Transverse colon (tissue), 4 donors: ENCODE measurements at regions not wholly inside any gene's neighbourhood (a gene's known extent, or its start where the extent isn't known, plus 50 kb on each side); places are given as distances from the start of the nearest gene placed in this dataset.
"Not testable (repeated sequence)": the region's sequence is repeated elsewhere in the genome, so short reads cannot be mapped to it uniquely, and the experiment has no call there.

ENCODE experiments used
- DNase-seq: peaks from one replicate; pipeline ENCODE4 v3.0.0-alpha.2; 2019
- H3K27ac ChIP-seq, 4 donors: fragments of 200-600 bp; sonication (generic); 2 replicates each; pipeline ENCODE4 v1.5.1; 2016 to 2018; ENCODE audit warnings: inconsistent platforms in 4 of 4
- H3K27me3 ChIP-seq: fragments of 200-600 bp; sonication (generic); 2 replicates; pipeline ENCODE4 v1.5.1; 2017; ENCODE audit warnings: inconsistent platforms
- H3K36me3 ChIP-seq, 4 donors: fragments of 200-600 bp; sonication (generic); 2 replicates each; pipeline ENCODE4 v1.5.1; 2017 to 2019; ENCODE audit warnings: inconsistent platforms in 4 of 4
- H3K4me1 ChIP-seq, 4 donors: fragments of 200-600 bp; sonication (generic); 2 replicates each; pipeline ENCODE4 v1.5.1; 2017 to 2020; ENCODE audit warnings: inconsistent platforms in 4 of 4
- H3K4me3 ChIP-seq, 4 donors: fragments of 200-600 bp; sonication (generic); 1 replicate in 1 of 4; 2 replicates in 3 of 4; pipeline versions ENCODE4 v1.5.1 to v1.6.1; 2017 to 2019; ENCODE audit warnings: inconsistent platforms in 4 of 4
- H3K9me3 ChIP-seq, 2 donors: fragments of 200-600 bp; sonication (generic); 2 replicates each; pipeline ENCODE4 v1.5.1; 2017 to 2019; ENCODE audit warnings: inconsistent platforms in 2 of 2
- EP300 ChIP-seq: sonication (generic); formaldehyde crosslinking; IDR thresholded peaks from one replicate; pipeline ENCODE4 v1.6.1; 2017; ENCODE audit warnings: antibody characterized with exemption, low read depth
- POLR2A ChIP-seq: fragments of 450-650 bp; IDR thresholded peaks from one replicate; pipeline ENCODE4 v1.6.1; 2016; ENCODE audit warnings: antibody characterized with exemption, mild to moderate bottlenecking, moderate library complexity
- POLR2AphosphoS5 ChIP-seq, 3 donors: sonication (generic); formaldehyde crosslinking; IDR thresholded peaks; one replicate each; pipeline ENCODE4 v1.6.1; 2016; ENCODE audit warnings: antibody characterized with exemption in 3 of 3
- WGBS, 2 donors: methylation state at CpG; one replicate each; pipeline ENCODE4 v1.1.5; 2018; ENCODE audit warnings: low coverage in 1 of 2; 5-methylcytosine and 5-hydroxymethylcytosine counted together
- in situ Hi-C, 4 donors: fragments of 200-750 bp; cut with MboI; loops; one replicate each; pipeline versions ENCODE4 v1.15.0 to v1.15.1; 2017; ENCODE audit warnings: low sequenced_read_pairs in 3 of 4, low pct_ligation_motif_present in 1 of 4, low pct_unique_long_range_greater_than_20kb in 1 of 4
- intact Hi-C: fragments of 100-400 bp; cut with DNase I; formaldehyde crosslinking; loops from one replicate; pipeline ENCODE4 v1.15.1; 2023; ENCODE audit warnings: low total_unique reads
- TF ChIP-seq, protein P1 (sequence below), 5 experiments: fragments of 200-600 bp in 3 of 5; fragments of 450-650 bp in 2 of 5; sonication (generic) in 3 of 5; IDR thresholded peaks; 1 replicate in 2 of 5; 2 replicates in 3 of 5; pipeline ENCODE4 v1.5.1; 2016 to 2017; ENCODE audit warnings: antibody characterized with exemption in 5 of 5, inconsistent platforms in 3 of 5, mild to moderate bottlenecking in 2 of 5, moderate library complexity in 1 of 5

DNA sequence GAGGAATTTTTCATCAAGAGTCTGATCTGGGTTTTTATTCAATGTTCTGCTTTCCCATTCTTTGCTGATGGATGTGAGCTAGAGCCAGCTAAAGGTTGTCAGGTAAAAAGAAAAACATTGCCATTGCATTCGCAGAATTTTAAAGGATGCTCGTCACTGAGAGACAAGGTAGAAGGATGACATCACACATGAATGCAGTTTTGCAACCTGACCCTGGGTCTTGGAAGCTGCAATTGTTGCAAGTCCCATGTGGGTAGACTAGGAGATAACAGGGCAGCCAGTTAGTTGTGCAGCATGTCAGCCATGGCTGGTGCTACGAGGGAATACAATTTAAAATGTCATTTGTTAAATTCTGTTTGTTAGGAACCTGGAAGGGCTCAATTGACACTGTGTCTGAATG, 73.9 kb upstream of the MXRA5 start:
- Histone ChIP-seq H3K36me3 (no peaks in the 10 kb centered on the region), H3K9me3 (no peaks in the 10 kb centered on the region), H3K27me3 (no peaks in the 10 kb centered on the region), H3K4me3 (no peak overlapping the region), H3K27ac (no peak overlapping the region), H3K4me1 (no peaks in the 10 kb centered on the region)
- DNase-seq = no peak
- TF ChIP-seq, protein P1, sequence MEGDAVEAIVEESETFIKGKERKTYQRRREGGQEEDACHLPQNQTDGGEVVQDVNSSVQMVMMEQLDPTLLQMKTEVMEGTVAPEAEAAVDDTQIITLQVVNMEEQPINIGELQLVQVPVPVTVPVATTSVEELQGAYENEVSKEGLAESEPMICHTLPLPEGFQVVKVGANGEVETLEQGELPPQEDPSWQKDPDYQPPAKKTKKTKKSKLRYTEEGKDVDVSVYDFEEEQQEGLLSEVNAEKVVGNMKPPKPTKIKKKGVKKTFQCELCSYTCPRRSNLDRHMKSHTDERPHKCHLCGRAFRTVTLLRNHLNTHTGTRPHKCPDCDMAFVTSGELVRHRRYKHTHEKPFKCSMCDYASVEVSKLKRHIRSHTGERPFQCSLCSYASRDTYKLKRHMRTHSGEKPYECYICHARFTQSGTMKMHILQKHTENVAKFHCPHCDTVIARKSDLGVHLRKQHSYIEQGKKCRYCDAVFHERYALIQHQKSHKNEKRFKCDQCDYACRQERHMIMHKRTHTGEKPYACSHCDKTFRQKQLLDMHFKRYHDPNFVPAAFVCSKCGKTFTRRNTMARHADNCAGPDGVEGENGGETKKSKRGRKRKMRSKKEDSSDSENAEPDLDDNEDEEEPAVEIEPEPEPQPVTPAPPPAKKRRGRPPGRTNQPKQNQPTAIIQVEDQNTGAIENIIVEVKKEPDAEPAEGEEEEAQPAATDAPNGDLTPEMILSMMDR (IDR thresholded peaks at IDR 0.05) = no peak
- TF ChIP-seq POLR2A (no peak), POLR2AphosphoS5 (IDR thresholded peaks at IDR 0.05) (no peak), EP300 (no peak)
- in situ Hi-C loops = no loop called here
- intact Hi-C loops = no loop called here
- 67 to 84% methylated on average over 1 to 3 of the region's 3 CpGs for WGBS, 2 donors

DNA sequence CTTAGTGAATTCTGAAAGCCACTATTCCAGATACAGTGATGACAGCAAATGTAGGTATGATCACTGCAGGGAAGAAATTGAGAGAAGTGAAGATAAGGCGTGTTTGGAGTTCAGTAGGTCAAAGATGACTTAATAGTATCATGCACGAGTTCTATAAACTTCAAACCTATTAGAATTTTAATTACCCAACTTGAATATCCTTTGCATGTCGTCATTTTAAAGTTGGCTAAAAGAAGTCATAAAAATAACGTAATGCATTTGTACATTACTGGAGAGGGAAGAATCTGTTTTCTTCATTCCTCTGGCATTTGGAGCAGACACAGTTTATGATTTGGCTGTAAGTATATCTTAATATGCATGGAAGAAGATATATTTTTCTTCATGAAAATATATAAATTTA, 68.6 kb upstream of the MXRA5 start:
- no peak for DNase-seq
- Histone ChIP-seq H3K27me3 (no peaks in the 10 kb centered on the region), H3K27ac (no peak overlapping the region), H3K4me3 (no peak overlapping the region), H3K36me3 (no peaks in the 10 kb centered on the region), H3K9me3 (no peaks in the 10 kb centered on the region), H3K4me1 (no peaks in the 10 kb centered on the region)
- intact Hi-C loops (no loop called here), in situ Hi-C loops (no loop called here)
- no peak for TF ChIP-seq POLR2AphosphoS5 (IDR thresholded peaks at IDR 0.05)
- TF ChIP-seq POLR2A = no peak
- no peak for TF ChIP-seq EP300
- TF ChIP-seq, protein P1 (IDR thresholded peaks at IDR 0.05) = no peak
- WGBS, 2 donors = 24 to 47% methylated on average over 3 to 4 of the region's 4 CpGs

DNA sequence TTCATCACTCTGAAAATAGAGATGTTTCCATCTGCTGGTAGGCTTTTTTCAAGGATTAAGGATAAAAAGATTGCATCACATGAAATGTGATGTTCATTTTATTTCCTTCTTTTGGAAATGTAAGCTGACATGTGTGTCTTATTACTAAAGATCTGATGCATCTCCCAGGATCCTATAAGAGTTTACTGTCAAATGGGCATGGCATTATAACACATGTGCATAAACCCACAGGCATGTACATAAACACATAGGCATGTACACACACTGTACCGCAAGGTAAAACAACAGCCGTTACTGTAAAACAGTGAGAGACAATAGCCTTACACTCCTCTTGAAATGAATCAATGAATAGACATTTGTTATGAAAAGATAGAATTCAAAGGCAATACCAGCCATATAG, 65.2 kb upstream of the MXRA5 start:
- H3K36me3 ChIP-seq, in situ Hi-C loops, DNase-seq, intact Hi-C loops, H3K4me3 ChIP-seq, H3K4me1 ChIP-seq, H3K9me3 ChIP-seq, H3K27me3 ChIP-seq, H3K27ac ChIP-seq: not testable (repeated sequence)
- 90 to 91% methylated on average over 2 of the region's 2 CpGs for whole genome bisulfite sequencing, 2 donors

DNA sequence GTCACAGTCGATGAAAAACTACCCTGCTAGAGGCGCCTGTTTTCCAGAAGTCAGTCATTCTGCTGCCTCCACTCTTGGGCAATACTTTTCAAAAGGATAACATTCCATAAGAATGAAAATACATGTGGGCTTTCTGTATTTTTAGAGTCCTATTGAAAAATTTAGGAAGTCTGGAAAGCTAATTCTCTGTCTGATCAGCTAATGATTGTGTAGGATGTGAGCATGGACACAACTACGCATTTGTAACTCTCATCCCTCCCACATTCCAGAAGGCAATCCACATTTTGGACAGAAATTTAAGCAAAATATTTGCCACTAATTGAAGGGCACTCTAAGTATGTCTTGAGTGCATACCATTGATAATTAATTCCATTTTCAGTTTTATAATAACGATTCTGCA, 63.5 kb upstream of the MXRA5 start:
- H3K4me3 ChIP-seq, in situ Hi-C loops, H3K4me1 ChIP-seq, H3K36me3 ChIP-seq, H3K27ac ChIP-seq, H3K9me3 ChIP-seq, H3K27me3 ChIP-seq, DNase-seq, intact Hi-C loops: not testable (repeated sequence)
- WGBS, 2 donors = 80% methylated on average over 4 of the region's 4 CpGs; no CpG with 5 or more reads in 1 of the 2 donors

DNA sequence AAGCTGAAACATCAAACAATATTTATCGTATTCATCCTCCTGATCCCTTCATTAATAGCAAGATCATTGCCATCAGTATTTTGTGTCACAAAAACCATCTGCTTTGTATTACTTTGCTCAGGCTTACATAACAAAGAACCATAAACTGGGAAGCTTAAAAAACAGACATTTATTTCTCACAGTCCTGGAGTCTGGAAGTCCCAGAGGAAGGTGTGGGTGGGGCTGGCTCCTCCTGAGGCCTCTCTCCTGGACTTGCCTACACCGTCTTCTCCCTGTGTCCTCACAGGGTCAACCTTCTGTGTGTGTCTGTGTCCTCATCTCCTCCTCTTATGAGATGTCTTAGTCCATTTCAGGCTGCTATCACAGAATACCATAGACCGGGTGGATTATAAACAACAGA, 61.3 kb upstream of the MXRA5 start:
- no peaks in the 10 kb centered on the region for H3K27me3 ChIP-seq
- WGBS, 2 donors = 57% methylated on average over 3 of the region's 3 CpGs; no CpG with 5 or more reads in 1 of the 2 donors
- H3K27ac ChIP-seq = no peak overlapping the region
- DNase-seq = no peak
- no peaks in the 10 kb centered on the region for H3K4me1 ChIP-seq
- no peaks in the 10 kb centered on the region for H3K9me3 ChIP-seq
- no peak for TF ChIP-seq POLR2A
- in situ Hi-C loops (no loop called here), intact Hi-C loops (no loop called here)
- no peaks in the 10 kb centered on the region for H3K36me3 ChIP-seq
- H3K4me3 ChIP-seq = no peak overlapping the region

DNA sequence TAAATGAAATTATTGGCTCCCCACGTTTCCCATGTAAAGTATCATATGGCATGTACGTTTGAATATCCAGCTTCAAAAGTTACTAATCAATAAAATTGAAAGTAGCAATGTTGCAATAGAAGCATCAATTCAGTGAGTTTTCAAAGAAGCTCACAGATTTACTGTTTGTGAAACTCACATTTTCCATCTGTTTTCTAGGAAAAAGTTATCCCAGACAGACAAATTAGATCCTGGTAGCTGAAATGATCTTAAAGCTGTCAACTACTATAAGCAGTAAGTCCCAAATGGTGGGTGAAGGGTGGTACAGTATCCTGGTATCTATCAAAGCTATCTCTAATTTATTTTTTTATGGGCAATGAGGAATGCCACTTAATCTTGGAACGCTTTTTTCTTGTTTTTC, 60.7 kb upstream of the MXRA5 start:
- Histone ChIP-seq H3K36me3 (no peaks in the 10 kb centered on the region), H3K27ac (no peak overlapping the region), H3K27me3 (no peaks in the 10 kb centered on the region), H3K9me3 (no peaks in the 10 kb centered on the region), H3K4me3 (no peak overlapping the region), H3K4me1 (no peaks in the 10 kb centered on the region)
- TF ChIP-seq POLR2AphosphoS5 (IDR thresholded peaks at IDR 0.05) = no peak
- TF ChIP-seq, protein P1 (IDR thresholded peaks at IDR 0.05) = no peak
- no peak for TF ChIP-seq EP300
- no peak for TF ChIP-seq POLR2A
- 62 to 67% methylated on average over 1 to 3 of the region's 3 CpGs for WGBS, 2 donors
- in situ Hi-C loops (no loop called here), intact Hi-C loops (no loop called here)
- no peak for DNase-seq
